HCT116 (cell line): ENCODE measurements at regions not wholly inside any gene's neighbourhood (a gene's known extent, or its start where the extent isn't known, plus 50 kb on each side); places are given as distances from the start of the nearest gene placed in this dataset.

Experiments used
- ATAC-seq: fragments of 200-7000 bp; cut with Tn5 transposase; 2 replicates; pipeline ENCODE4 v1.9.1; 2020; ENCODE audit warnings: mild to moderate bottlenecking, moderate library complexity
- BruUV-seq: library from RNA; stranded (reverse); fragments of 400-500 nt; replicated peaks from 2 replicates; lab custom pipeline; 2021; lab: Mats Ljungman, UMichigan
- CTCF ChIA-PET: fragments of 300-600 bp; sonication (Branson Sonifier 250); formaldehyde crosslinking; loops from one replicate; lab custom pipeline; 2021; ENCODE audit warnings: antibody characterized with exemption; lab: Charles Lee
- POLR2A ChIA-PET: fragments of 300-600, 350-600 bp; sonication (Branson Sonifier 250); formaldehyde crosslinking; loops from one replicate; lab custom pipeline; 2021; ENCODE audit warnings: antibody characterized with exemption; lab: Charles Lee
- RAD21 ChIA-PET, 2 experiments: fragments of 300-600 bp; sonication (Branson Sonifier 250); formaldehyde crosslinking; loops; one replicate each; lab custom pipeline; 2023; ENCODE audit warnings: low total read pairs in 2 of 2; ENCODE audit not compliant: uncharacterized antibody in 2 of 2, unreplicated experiment in 2 of 2, low non-redundant PET in 1 of 2; lab: Charles Lee
- DNase-seq: peaks from one replicate; pipeline ENCODE4 v3.0.0-alpha.2; 2010; ENCODE audit warnings: low read depth, low spot score
- H2AFZ ChIP-seq: fragments of 200-600 bp; shearing (Covaris generic), sonication (generic); 2 replicates; pipeline ENCODE4 v1.6.1; 2017; ENCODE audit warnings: low read depth, mixed run types, mixed read lengths, antibody characterized with exemption, low read length; ENCODE audit not compliant: poor library complexity, severe bottlenecking
- H3K27ac ChIP-seq: 2 replicates; pipeline ENCODE4 v1.5.1; 2012; ENCODE audit warnings: low read depth, low read length
- H3K27me3 ChIP-seq: fragments of 200-600 bp; sonication (generic); 2 replicates; pipeline ENCODE4 v1.6.1; 2016; ENCODE audit warnings: mixed run types, low read length, mixed read lengths; ENCODE audit not compliant: insufficient read depth
- H3K36me3 ChIP-seq, 2 experiments: fragments of 200-500 bp in 1 of 2; fragments of 200-600 bp in 1 of 2; sonication (Bioruptor generic) in 1 of 2; sonication (generic) in 1 of 2; 2 replicates each; pipeline versions ENCODE4 v1.5.1 to v1.6.1; 2014 to 2016; ENCODE audit warnings: low read length in 2 of 2, inconsistent platforms in 1 of 2, mixed read lengths in 1 of 2, mixed run types in 1 of 2; ENCODE audit not compliant: insufficient read depth in 2 of 2, control insufficient read depth in 1 of 2
- H3K4me1 ChIP-seq, 2 experiments: fragments of 200-600 bp in 1 of 2; sonication (generic) in 1 of 2; 2 replicates each; pipeline versions ENCODE4 v1.5.1 to v1.6.1; 2012 to 2017; ENCODE audit warnings: low read length in 2 of 2, inconsistent platforms in 1 of 2, mild to moderate bottlenecking in 1 of 2, mixed read lengths in 1 of 2, mixed run types in 1 of 2, moderate library complexity in 1 of 2; ENCODE audit not compliant: insufficient read depth in 2 of 2, control insufficient read depth in 1 of 2
- H3K4me2 ChIP-seq: fragments of 200-600 bp; sonication (generic); 2 replicates; pipeline ENCODE4 v1.6.1; 2017; ENCODE audit warnings: mixed run types, low read length, mixed read lengths
- H3K4me3 ChIP-seq, 2 experiments: fragments of 200-600 bp in 1 of 2; sonication (generic) in 1 of 2; replicated peaks in 1 of 2; 2 replicates each; pipeline ENCODE4 v1.5.1; 2011 to 2016; ENCODE audit warnings: low read length in 2 of 2, control low read depth in 1 of 2, low read depth in 1 of 2, mild to moderate bottlenecking in 1 of 2, mixed read lengths in 1 of 2, mixed run types in 1 of 2
- H3K79me2 ChIP-seq: fragments of 200-600 bp; sonication (generic); 2 replicates; pipeline ENCODE4 v1.6.1; 2017; ENCODE audit warnings: mild to moderate bottlenecking, mixed run types, low read length, moderate library complexity, mixed read lengths; ENCODE audit not compliant: insufficient read depth
- H3K9ac ChIP-seq: fragments of 200-600 bp; sonication (generic); 2 replicates; pipeline ENCODE4 v1.6.1; 2016; ENCODE audit warnings: low read length, mixed read lengths
- H3K9me2 ChIP-seq: fragments of 200-600 bp; sonication (generic), shearing (Covaris generic); 2 replicates; pipeline ENCODE4 v1.6.1; 2017; ENCODE audit warnings: mixed run types, mild to moderate bottlenecking, moderate library complexity; ENCODE audit not compliant: insufficient read depth
- H3K9me3 ChIP-seq, 2 experiments: fragments of 200-500 bp in 1 of 2; fragments of 200-600 bp in 1 of 2; sonication (Bioruptor generic) in 1 of 2; sonication (generic) in 1 of 2; 2 replicates each; pipeline ENCODE4 v1.6.1; 2014 to 2017; ENCODE audit warnings: low read length in 2 of 2, mixed read lengths in 2 of 2, inconsistent platforms in 1 of 2, low read depth in 1 of 2, mild to moderate bottlenecking in 1 of 2, mixed run types in 1 of 2, moderate library complexity in 1 of 2; ENCODE audit not compliant: control insufficient read depth in 1 of 2, insufficient read depth in 1 of 2
- H4K20me1 ChIP-seq: fragments of 200-600 bp; sonication (generic), shearing (Covaris generic); 2 replicates; pipeline ENCODE4 v1.6.1; 2017; ENCODE audit warnings: mixed run types, mild to moderate bottlenecking, moderate library complexity; ENCODE audit not compliant: insufficient read depth
- CBX3 ChIP-seq: IDR thresholded peaks from 2 replicates; pipeline ENCODE4 v1.6.1; 2012; ENCODE audit warnings: low read depth
- CEBPB ChIP-seq: IDR thresholded peaks from 2 replicates; pipeline ENCODE4 v1.6.1; 2012; ENCODE audit warnings: low read depth
- EGR1 ChIP-seq: IDR thresholded peaks from 2 replicates; pipeline ENCODE4 v1.6.1; 2012; ENCODE audit warnings: low read depth
- ELF1 ChIP-seq: IDR thresholded peaks from 2 replicates; pipeline ENCODE4 v1.6.1; 2012; ENCODE audit warnings: low read depth, borderline replicate concordance
- FOSL1 ChIP-seq: IDR thresholded peaks from 2 replicates; pipeline ENCODE4 v1.6.1; 2012; ENCODE audit warnings: low read depth
- JUND ChIP-seq: IDR thresholded peaks from 2 replicates; pipeline ENCODE4 v1.6.1; 2012
- POLR2A ChIP-seq: IDR thresholded peaks from 2 replicates; pipeline ENCODE4 v1.7.0; 2011; ENCODE audit warnings: borderline replicate concordance; ENCODE audit not compliant: insufficient read depth, insufficient read length; ENCODE audit errors: extremely low read depth
- POLR2AphosphoS5 ChIP-seq: IDR thresholded peaks from 2 replicates; pipeline ENCODE4 v1.6.1; 2011; ENCODE audit warnings: mild to moderate bottlenecking, low read depth, low read length, moderate library complexity
- RAD21 ChIP-seq: IDR thresholded peaks from 2 replicates; pipeline ENCODE4 v1.6.1; 2012; ENCODE audit warnings: low read depth, mild to moderate bottlenecking
- SIN3A ChIP-seq: IDR thresholded peaks from 2 replicates; pipeline ENCODE4 v1.6.1; 2012; ENCODE audit warnings: low read depth
- SP1 ChIP-seq: IDR thresholded peaks from 2 replicates; pipeline ENCODE4 v1.6.1; 2012; ENCODE audit warnings: low read depth
- SRF ChIP-seq: IDR thresholded peaks from 2 replicates; pipeline ENCODE4 v1.6.1; 2012; ENCODE audit warnings: low read depth
- YY1 ChIP-seq: IDR thresholded peaks from 2 replicates; pipeline ENCODE4 v1.6.1; 2011; ENCODE audit warnings: low read length, low read depth, moderate library complexity, mild to moderate bottlenecking; ENCODE audit not compliant: insufficient replicate concordance; ENCODE audit errors: extremely low read depth
- ZFX ChIP-seq: fragments of 450-650 bp; IDR thresholded peaks from 2 replicates; pipeline ENCODE4 v1.6.1; 2017
- ZNF274 ChIP-seq: fragments of 200-500 bp; sonication (Bioruptor generic); IDR thresholded peaks from 2 replicates; pipeline ENCODE4 v1.6.1; 2014; ENCODE audit warnings: mild to moderate bottlenecking, low read depth, low read length, inconsistent platforms
- intact Hi-C: fragments of 100-400 bp; cut with micrococcal nuclease; formaldehyde crosslinking; loops from 2 replicates; pipeline ENCODE4 v1.10.0; 2022
- TF ChIP-seq, protein P1 (sequence below): IDR thresholded peaks from 2 replicates; pipeline ENCODE4 v1.6.1; 2012
- TF ChIP-seq, protein P2 (sequence below): IDR thresholded peaks from 2 replicates; pipeline ENCODE4 v1.6.1; 2011; ENCODE audit warnings: mild to moderate bottlenecking, low read length, moderate library complexity; ENCODE audit not compliant: insufficient replicate concordance; ENCODE audit errors: extremely low read depth
- TF ChIP-seq, protein P3 (sequence below), 3 experiments: fragments of 200-600 bp in 1 of 3; sonication (generic) in 1 of 3; IDR thresholded peaks in 2 of 3; conservative IDR thresholded peaks in 1 of 3; 2 replicates each; pipeline ENCODE4 v1.5.1; 2012 to 2017; ENCODE audit warnings: low read depth in 2 of 3, low read length in 2 of 3, antibody characterized with exemption in 1 of 3, borderline replicate concordance in 1 of 3, control low read depth in 1 of 3, mild to moderate bottlenecking in 1 of 3, mixed read lengths in 1 of 3, mixed run types in 1 of 3, moderate library complexity in 1 of 3; ENCODE audit not compliant: insufficient read depth in 1 of 3
- TF ChIP-seq, protein P4 (sequence below): IDR thresholded peaks from 2 replicates; pipeline ENCODE4 v1.6.1; 2012

DNA sequence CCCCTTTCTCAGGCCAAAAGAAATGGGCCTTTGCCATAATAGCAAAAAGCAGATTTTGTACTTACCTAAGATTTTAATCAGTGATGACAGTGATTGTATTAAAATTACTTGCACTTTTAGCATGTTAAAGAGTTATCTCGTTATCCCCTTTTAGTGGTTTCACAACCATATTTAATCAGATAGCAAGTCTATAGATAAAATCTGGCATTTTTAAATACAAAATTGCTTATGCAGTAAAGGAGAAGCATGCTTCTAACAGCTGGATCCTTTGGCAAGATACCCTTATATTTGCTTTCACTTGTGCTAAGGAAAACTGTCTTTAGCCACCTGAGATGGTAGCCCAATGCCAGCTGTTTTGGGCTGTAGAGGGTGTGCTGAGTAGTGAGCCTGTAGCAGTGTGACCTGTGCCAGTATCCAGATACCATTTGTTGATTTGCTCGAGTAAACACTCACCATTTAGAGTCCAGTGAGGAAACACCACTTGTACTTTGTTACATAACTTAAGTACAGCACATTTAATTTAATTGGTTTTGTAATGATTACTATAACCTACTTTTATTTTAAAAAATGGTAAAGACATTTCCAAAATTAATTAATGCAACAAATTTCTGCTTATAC lies 314.4 kb upstream of the ZP4 start:
- Histone ChIP-seq H2AFZ (no peak overlapping the region), H3K9me3 (peaks cover 13% of the 10 kb centered on the region in 2 experiments; a peak in 2 of 4 replicates), H3K27me3 (no peaks in the 10 kb centered on the region), H3K79me2 (no peaks in the 10 kb centered on the region), H4K20me1 (no peaks in the 10 kb centered on the region), H3K4me2 (no peak overlapping the region), H3K4me3 (no peak overlapping the region), H3K36me3 (no peaks in the 10 kb centered on the region), H3K9me2 (no peaks in the 10 kb centered on the region), H3K9ac (no peak overlapping the region), H3K27ac (no peak overlapping the region), H3K4me1 (no peaks in the 10 kb centered on the region)
- no peak for TF ChIP-seq SIN3A
- TF ChIP-seq, protein P1, sequence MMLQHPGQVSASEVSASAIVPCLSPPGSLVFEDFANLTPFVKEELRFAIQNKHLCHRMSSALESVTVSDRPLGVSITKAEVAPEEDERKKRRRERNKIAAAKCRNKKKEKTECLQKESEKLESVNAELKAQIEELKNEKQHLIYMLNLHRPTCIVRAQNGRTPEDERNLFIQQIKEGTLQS, result no peak
- TF ChIP-seq, protein P2, sequence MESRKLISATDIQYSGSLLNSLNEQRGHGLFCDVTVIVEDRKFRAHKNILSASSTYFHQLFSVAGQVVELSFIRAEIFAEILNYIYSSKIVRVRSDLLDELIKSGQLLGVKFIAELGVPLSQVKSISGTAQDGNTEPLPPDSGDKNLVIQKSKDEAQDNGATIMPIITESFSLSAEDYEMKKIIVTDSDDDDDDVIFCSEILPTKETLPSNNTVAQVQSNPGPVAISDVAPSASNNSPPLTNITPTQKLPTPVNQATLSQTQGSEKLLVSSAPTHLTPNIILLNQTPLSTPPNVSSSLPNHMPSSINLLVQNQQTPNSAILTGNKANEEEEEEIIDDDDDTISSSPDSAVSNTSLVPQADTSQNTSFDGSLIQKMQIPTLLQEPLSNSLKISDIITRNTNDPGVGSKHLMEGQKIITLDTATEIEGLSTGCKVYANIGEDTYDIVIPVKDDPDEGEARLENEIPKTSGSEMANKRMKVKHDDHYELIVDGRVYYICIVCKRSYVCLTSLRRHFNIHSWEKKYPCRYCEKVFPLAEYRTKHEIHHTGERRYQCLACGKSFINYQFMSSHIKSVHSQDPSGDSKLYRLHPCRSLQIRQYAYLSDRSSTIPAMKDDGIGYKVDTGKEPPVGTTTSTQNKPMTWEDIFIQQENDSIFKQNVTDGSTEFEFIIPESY, result no peak
- TF ChIP-seq RAD21, result no peak
- TF ChIP-seq POLR2A, result no peak
- TF ChIP-seq ZNF274, result no peak
- TF ChIP-seq, protein P3, sequence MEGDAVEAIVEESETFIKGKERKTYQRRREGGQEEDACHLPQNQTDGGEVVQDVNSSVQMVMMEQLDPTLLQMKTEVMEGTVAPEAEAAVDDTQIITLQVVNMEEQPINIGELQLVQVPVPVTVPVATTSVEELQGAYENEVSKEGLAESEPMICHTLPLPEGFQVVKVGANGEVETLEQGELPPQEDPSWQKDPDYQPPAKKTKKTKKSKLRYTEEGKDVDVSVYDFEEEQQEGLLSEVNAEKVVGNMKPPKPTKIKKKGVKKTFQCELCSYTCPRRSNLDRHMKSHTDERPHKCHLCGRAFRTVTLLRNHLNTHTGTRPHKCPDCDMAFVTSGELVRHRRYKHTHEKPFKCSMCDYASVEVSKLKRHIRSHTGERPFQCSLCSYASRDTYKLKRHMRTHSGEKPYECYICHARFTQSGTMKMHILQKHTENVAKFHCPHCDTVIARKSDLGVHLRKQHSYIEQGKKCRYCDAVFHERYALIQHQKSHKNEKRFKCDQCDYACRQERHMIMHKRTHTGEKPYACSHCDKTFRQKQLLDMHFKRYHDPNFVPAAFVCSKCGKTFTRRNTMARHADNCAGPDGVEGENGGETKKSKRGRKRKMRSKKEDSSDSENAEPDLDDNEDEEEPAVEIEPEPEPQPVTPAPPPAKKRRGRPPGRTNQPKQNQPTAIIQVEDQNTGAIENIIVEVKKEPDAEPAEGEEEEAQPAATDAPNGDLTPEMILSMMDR (IDR thresholded peaks at IDR 0.05 in 2 of 3, conservative IDR thresholded peaks at IDR 0.05 in 1 of 3; ENCODE audit: borderline replicate concordance in 1 of 3, insufficient read depth in 1 of 3, low read depth in 2 of 3, low read length in 2 of 3), result no peak
- TF ChIP-seq EGR1, result no peak
- TF ChIP-seq ELF1, result no peak
- TF ChIP-seq, protein P4, sequence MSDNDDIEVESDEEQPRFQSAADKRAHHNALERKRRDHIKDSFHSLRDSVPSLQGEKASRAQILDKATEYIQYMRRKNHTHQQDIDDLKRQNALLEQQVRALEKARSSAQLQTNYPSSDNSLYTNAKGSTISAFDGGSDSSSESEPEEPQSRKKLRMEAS, result no peak
- TF ChIP-seq CBX3, result no peak
- no peak for TF ChIP-seq ZFX
- TF ChIP-seq POLR2AphosphoS5, result no peak
- TF ChIP-seq SRF, result no peak
- TF ChIP-seq FOSL1, result no peak
- no peak for TF ChIP-seq CEBPB
- no peak for TF ChIP-seq SP1
- no peak for TF ChIP-seq YY1
- no peak for TF ChIP-seq JUND
- ChIA-PET CTCF (no interaction called here), RAD21 (no interaction called here), POLR2A (no interaction called here)
- ATAC-seq (no peak), DNase-seq (no peak)
- intact Hi-C loops, result no loop called here
- no TSS peak for BruUV-seq
